PC-3 (cell line): ENCODE measurements at regions not wholly inside any gene's neighbourhood (a gene's known extent, or its start where the extent isn't known, plus 50 kb on each side); places are given as distances from the start of the nearest gene placed in this dataset.

Experiments used
- CTCF ChIP-seq: fragments of 300-600 bp; sonication (generic); conservative IDR thresholded peaks from 2 replicates; pipeline ENCODE4 v1.5.1; 2017; ENCODE audit warnings: antibody characterized with exemption, low read depth, mild to moderate bottlenecking, low read length
- EZH2 ChIP-seq: fragments of 300-600 bp; sonication (generic); IDR thresholded peaks from one replicate; pipeline ENCODE4 v1.6.1; 2017; ENCODE audit warnings: antibody characterized with exemption, mild to moderate bottlenecking, low read length; ENCODE audit not compliant: unreplicated experiment
- EZH2phosphoT487 ChIP-seq: fragments of 300-600 bp; sonication (generic); IDR thresholded peaks from 2 replicates; pipeline ENCODE4 v1.6.1; 2018; ENCODE audit warnings: mild to moderate bottlenecking, antibody characterized with exemption, low read length, borderline replicate concordance

DNA sequence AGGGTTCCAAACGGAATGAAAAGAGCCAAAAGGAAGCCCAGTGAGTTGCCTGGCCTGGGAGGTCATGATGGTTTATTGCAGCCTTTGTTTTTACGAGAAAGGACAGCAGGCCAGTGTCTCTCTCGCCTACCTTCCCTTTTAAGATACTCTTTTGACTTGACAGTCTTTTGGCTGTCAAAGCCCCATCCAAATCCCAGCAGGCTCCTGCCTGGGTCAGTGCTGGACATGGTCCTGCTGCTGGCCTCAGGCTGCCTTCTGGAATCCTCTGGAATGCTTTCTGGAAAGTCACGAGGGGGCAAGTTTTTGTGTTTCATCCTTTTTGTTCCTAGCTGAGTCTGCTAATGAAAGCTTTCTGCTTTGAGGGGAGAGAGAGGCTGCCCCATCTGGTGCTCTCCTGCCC is 444.8 kb downstream of the OLFM4 start:
- no peak for TF ChIP-seq CTCF
- no peak for TF ChIP-seq EZH2
- TF ChIP-seq EZH2phosphoT487, result no peak
